SJCRH30 (cell line): ENCODE measurements at regions not wholly inside any gene's neighbourhood (a gene's known extent, or its start where the extent isn't known, plus 50 kb on each side); places are given as distances from the start of the nearest gene placed in this dataset.
A peak's percentile ranks its signal among the peaks of the same experiment; 100 is the strongest.

ENCODE experiments used
- DNase-seq, 2 experiments: peaks; one replicate each; pipeline ENCODE4 v3.0.0-alpha.2; 2015 to 2020
- H3K27ac ChIP-seq: fragments of 250-450 bp; sonication (Bioruptor Pico); 2 replicates; pipeline ENCODE4 v1.5.1; 2020; ENCODE audit warnings: mild to moderate bottlenecking, moderate library complexity
- H3K27me3 ChIP-seq: fragments of 250-450 bp; sonication (Bioruptor Pico); 2 replicates; pipeline ENCODE4 v1.5.1; 2020; ENCODE audit warnings: mild to moderate bottlenecking, moderate library complexity
- H3K36me3 ChIP-seq: fragments of 250-450 bp; sonication (Bioruptor Pico); 2 replicates; pipeline ENCODE4 v1.5.1; 2020; ENCODE audit warnings: mild to moderate bottlenecking, moderate library complexity
- H3K4me1 ChIP-seq: fragments of 250-450 bp; sonication (Bioruptor Pico); 2 replicates; pipeline ENCODE4 v1.5.1; 2020; ENCODE audit warnings: mild to moderate bottlenecking, moderate library complexity
- H3K4me3 ChIP-seq: fragments of 250-450 bp; sonication (Bioruptor Pico); 2 replicates; pipeline ENCODE4 v1.5.1; 2020; ENCODE audit warnings: mild to moderate bottlenecking, moderate library complexity
- H3K9me3 ChIP-seq: fragments of 250-450 bp; sonication (Bioruptor Pico); replicated peaks from 2 replicates; pipeline ENCODE4 v1.5.1; 2020; ENCODE audit warnings: mild to moderate bottlenecking, moderate library complexity

DNA sequence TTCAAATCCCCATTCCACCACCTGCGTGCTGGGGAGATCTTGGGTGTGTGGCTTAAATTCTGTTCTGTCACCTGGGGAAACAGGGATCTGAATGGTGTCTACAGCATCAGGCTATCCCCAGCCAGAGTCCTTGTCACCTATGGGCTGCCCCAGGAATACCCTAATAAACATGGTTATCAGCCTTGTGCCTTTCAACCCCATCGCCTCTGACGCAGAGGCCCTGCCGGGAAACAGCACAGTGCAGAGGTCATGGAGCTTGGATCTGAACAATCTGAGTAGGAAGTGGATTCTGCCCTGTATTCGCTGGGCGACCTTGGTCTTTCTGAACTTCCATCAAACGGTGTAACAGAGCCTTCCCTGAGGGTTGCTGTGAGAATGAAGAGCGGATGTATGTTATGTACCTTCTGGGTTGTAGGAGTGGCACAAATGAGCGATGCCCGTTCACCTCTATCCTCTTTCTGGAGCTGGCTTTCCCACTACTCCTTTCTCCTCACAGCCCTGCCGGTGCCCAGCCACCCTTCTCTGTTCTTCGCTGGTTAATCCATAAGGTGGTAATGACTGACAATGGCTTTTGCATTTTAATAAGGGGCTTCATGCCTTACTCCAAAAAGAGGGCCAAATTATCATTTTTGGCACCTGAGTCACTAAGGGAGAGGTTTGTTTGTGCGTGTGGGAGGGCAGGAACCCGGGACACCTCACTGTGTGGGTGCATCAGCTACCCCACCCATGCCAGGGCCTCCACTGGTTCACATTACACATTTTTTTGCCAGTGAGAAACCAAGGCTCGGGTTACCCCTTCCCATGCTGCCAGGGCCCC is 256.5 kb downstream of the MYCN start:
- Histone ChIP-seq H3K27me3 (no peaks in the 10 kb centered on the region), H3K4me3 (no peak overlapping the region), H3K36me3 (no peaks in the 10 kb centered on the region), H3K27ac (peak overlapping the region; percentile 58), H3K9me3 (peaks cover 3% of the 10 kb centered on the region), H3K4me1 (peaks cover 20% of the 10 kb centered on the region)
- no peak for DNase-seq

- Histone ChIP-seq H3K27me3 (no peaks in the 10 kb centered on the region), H3K4me3 (no peak overlapping the region), H3K36me3 (no peaks in the 10 kb centered on the region), H3K27ac (no peak overlapping the region), H3K9me3 (peaks cover 3% of the 10 kb centered on the region), H3K4me1 (peaks cover 19% of the 10 kb centered on the region)
- no peak for DNase-seq
These were observed 255.3 kb downstream of the MYCN start for GRCh38 chr2:16195681-16196070.

DNA sequence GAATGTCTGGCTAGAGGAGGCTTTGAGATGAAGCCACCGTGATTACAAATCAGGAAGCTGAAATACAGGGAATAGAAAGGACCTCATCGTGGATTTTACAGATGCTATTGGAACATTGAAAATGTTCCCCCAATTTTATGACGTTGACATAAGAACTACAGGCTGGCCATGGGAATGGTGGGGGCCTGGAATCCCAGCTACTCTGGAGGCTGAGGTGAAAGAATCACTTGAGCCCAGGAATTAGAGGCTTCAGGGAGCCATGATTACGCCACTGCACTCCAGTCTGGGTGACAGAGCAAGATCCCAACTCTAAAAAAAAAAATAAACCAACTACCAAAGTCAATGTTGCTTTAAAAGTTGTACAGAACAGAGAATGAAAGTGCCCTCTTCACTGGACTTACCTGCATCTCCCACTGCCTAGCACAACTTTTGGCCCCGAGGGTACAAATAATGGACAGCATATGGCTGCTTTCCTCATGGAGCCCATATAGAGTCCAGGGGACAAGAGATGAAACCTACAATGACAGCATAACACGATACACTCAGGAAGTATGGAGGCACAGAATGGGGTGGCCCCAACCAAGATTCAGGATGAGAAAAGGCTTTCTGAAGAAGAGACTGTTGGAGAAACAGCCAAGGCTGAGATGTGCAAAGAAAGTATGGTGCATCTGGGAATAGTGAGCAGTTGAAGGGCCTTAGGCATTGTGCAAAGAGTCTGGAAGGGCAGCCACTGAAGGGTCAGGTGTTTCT is 254.8 kb downstream of the MYCN start:
- Histone ChIP-seq H3K9me3 (peaks cover 3% of the 10 kb centered on the region), H3K4me1 (peaks cover 19% of the 10 kb centered on the region), H3K27me3 (no peaks in the 10 kb centered on the region), H3K36me3 (no peaks in the 10 kb centered on the region), H3K27ac (no peak overlapping the region), H3K4me3 (no peak overlapping the region)
- no peak for DNase-seq

DNA sequence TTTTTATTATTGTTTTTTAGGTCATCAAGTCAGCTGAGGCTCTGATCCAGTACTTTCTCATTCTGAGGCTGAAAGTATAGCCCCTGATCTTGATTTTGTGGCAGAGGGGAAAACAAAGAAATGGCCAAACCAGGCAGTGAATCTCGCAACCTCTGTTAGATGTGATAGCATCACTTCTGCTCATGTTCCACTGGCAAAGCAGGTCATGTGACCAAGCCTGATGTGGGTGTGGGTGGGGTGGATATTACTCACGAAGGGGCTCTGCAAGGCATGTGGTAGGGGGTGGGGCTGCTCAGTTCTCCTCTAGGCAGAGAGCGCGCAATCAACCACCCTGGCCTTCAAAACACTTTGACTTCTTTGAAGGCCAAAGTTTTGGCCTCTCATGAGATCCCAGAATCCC is 254.2 kb downstream of the MYCN start:
- H3K9me3 ChIP-seq: peaks cover 3% of the 10 kb centered on the region
- no peak overlapping the region for H3K27ac ChIP-seq
- peaks cover 19% of the 10 kb centered on the region for H3K4me1 ChIP-seq
- no peaks in the 10 kb centered on the region for H3K36me3 ChIP-seq
- H3K27me3 ChIP-seq: no peaks in the 10 kb centered on the region
- no peak overlapping the region for H3K4me3 ChIP-seq
- DNase-seq: no peak

DNA sequence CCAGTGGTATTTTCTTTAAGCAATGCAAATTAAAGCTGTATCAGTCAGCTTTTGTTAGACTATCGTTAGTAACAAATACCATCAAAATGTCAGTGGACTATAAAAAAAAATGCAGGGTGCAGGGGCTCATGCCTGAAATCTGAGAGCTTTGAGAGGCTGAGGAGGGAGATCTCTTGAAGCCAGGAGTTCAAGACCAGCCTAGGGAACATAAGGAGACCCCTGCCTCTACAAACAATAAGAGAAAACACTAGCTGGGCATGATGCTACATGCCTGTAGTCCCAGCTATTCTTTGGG is 253.7 kb downstream of the MYCN start:
- Histone ChIP-seq H3K27ac (no peak overlapping the region), H3K36me3 (no peaks in the 10 kb centered on the region), H3K9me3 (peaks cover 3% of the 10 kb centered on the region), H3K27me3 (no peaks in the 10 kb centered on the region), H3K4me1 (peaks cover 19% of the 10 kb centered on the region), H3K4me3 (no peak overlapping the region)
- no peak for DNase-seq

DNA sequence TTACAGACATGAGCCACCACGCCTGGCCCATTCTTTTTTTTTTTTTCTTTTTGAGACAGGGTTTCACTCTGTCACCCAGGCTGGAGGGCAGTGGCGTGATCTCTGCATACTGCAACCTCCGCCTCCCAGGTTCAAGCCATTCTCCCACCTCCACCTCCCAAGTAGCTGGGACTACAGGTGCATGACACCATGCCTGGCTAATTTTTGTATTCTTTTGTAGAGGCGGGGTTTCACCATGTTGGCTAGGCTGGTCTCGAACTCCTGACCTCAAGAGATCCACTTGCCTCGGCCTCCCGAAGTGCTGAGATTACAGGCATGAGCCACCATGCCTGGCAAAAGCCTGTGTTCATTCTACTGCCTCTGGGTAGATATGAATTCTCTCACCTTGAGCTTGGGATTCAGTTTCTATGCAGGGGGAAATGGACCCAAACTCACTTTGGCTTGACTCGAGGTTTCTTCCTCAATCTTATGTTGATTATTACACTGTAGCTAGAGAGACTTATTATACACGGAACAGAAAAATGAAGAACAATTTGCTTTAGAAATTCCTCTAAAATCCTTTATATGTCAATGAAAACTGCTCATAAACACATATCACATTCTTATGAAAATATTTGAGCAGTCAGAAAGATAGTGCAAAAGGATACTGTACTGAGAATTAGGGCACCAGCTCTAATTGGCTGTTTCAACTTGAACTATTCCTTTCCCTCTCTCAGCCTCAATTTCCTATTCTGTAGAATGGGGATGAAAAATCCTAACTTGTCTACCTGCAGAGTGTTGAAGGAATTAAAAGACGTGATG is 252.3 kb downstream of the MYCN start:
- Histone ChIP-seq H3K4me1 (peaks cover 11% of the 10 kb centered on the region), H3K27me3 (no peaks in the 10 kb centered on the region), H3K27ac (no peak overlapping the region), H3K4me3 (no peak overlapping the region), H3K36me3 (no peaks in the 10 kb centered on the region), H3K9me3 (peaks cover 3% of the 10 kb centered on the region)
- no peak for DNase-seq

DNA sequence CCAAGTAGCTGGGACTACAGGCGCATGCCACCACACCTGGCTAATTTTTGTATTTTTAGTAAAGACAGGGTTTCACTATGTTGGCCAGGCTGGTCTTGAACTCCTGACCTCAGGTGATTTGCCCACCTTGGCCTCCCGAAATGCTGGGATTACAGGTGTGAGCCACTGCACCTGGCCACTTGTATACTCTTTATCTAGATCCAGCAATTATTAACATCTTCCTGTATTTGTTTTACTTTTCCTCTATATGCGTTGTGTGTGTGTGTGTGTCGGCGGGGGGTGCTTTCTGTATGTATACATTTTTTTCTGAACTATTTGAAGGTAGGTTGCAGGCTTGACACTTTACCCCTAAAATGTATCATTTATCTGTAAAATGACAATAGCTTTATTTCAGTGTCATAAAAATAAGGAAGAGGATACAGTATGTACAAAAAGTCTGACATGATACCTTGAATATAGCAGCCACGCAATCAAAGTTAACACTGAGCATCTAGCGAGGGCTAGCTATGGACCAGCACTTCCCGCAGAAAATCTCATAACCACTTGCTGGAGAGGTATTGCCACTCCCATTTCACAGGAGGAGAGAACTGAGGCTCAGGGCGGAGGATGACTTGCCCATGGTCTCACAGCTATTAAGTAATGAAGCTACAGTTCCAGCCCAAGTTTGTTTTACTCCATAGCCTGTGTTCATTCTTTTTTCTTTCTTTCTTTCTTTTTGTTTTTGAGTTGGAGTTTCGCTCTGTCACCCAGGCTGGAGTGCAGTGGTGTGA is 251.3 kb downstream of the MYCN start:
- Histone ChIP-seq H3K4me1 (peaks cover under 1% of the 10 kb centered on the region; the same call in 1 of the 2 replicates), H3K27ac (no peak overlapping the region), H3K36me3 (no peaks in the 10 kb centered on the region), H3K27me3 (no peaks in the 10 kb centered on the region), H3K9me3 (peaks cover 3% of the 10 kb centered on the region), H3K4me3 (no peak overlapping the region)
- DNase-seq: no peak

DNA sequence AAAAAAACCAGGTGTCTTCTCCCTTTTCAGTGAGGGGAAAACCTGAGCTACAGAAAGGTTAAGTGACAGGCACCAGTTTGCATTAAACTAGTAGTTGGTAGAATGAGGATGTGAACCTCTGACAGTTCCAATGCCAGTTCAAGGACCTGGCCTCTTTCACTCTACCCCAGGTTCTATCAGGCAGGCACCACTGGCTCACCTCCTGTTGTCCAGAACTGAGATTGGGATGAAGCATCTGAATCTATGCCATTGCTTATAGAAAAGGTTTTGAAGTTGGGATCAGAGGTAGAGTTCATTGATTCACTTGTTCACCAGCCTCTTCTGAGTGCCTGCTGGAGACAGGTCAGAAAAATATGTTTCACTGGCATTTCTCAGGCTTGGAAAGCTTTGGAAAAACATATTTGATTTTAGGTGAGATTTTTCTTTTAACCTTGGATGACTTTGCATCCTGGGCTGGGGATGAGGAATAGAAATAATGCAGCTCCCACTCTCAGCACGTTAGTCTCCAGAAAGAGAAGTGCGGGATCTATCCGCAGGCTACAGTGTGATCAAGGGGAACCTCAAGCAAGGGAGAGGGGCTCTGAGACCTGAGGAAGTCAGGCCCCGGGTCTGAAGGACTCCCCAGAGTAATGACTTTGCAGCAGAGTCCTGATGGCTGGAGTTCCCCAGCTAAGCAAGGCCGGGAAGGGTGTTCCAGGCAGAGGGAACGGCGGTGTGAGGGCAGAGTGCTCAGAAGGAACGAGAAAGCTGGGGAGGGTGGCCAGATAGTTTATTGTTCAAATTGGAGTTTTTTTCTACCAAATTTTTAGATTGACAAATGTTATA is 250.3 kb downstream of the MYCN start:
- H3K4me3 ChIP-seq: no peak overlapping the region
- peaks cover 3% of the 10 kb centered on the region for H3K9me3 ChIP-seq
- DNase-seq: no peak
- H3K27ac ChIP-seq: no peak overlapping the region
- H3K36me3 ChIP-seq: no peaks in the 10 kb centered on the region
- H3K27me3 ChIP-seq: no peaks in the 10 kb centered on the region
- H3K4me1 ChIP-seq: no peaks in the 10 kb centered on the region

GRCh38 chr2:16189836-16190160 is 249.4 kb downstream of the MYCN start:
- Histone ChIP-seq H3K27ac (no peak overlapping the region), H3K9me3 (peaks cover 3% of the 10 kb centered on the region)

DNA sequence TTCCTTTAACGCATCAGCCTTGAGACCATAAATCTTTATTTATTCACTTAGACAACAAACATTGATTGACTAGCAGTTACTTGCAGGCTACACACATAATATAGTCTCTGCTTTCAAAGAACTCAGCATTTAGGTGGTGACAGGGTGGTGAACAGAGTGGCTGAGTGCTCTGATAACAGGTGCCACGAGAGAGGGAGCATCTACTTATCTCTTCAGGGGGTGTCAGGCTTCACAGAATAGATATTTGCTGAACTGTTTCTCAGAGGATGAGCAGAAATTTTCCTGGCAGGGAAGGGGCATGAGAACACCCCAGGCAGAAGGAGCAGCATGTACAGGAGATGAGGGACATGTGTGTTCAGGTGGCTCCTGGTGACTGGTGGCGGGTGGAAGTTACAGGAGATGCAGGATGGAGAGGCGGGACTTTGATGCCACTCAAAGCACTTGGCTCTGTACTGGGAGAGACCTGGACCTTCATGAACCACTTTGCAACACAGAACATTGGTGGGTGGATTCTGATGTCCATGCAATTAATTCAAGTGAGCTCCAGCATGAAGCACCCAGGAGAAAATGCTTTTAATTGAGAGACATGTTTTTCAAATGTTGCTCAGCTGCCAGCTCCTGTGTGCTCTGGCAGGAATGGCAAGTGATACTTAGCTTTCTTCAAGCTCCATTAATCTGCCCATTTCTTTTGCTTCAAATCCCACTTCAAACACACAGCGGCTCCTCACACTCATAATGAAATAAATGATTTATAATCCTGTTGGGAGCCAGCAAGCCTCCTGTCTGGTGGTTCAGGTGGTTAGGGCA is 248.9 kb downstream of the MYCN start:
- Histone ChIP-seq H3K36me3 (no peaks in the 10 kb centered on the region), H3K27me3 (no peaks in the 10 kb centered on the region), H3K9me3 (peaks cover 3% of the 10 kb centered on the region), H3K4me1 (no peaks in the 10 kb centered on the region), H3K4me3 (no peak overlapping the region), H3K27ac (no peak overlapping the region)
- DNase-seq: no peak

More at GRCh38 chr2:16189836-16190160, 249.4 kb downstream of the MYCN start:
- Histone ChIP-seq H3K36me3 (no peaks in the 10 kb centered on the region), H3K4me3 (no peak overlapping the region), H3K27me3 (no peaks in the 10 kb centered on the region), H3K4me1 (no peaks in the 10 kb centered on the region)
- no peak for DNase-seq

- H3K27me3 ChIP-seq: no peaks in the 10 kb centered on the region
- no peak overlapping the region for H3K27ac ChIP-seq
- H3K36me3 ChIP-seq: no peaks in the 10 kb centered on the region
- no peak for DNase-seq
- no peaks in the 10 kb centered on the region for H3K4me1 ChIP-seq
- no peaks in the 10 kb centered on the region for H3K9me3 ChIP-seq
- no peak overlapping the region for H3K4me3 ChIP-seq
These were observed 248.0 kb downstream of the MYCN start for GRCh38 chr2:16188261-16188890.

- no peaks in the 10 kb centered on the region for H3K4me1 ChIP-seq
- H3K36me3 ChIP-seq: no peaks in the 10 kb centered on the region
- no peak for DNase-seq
- H3K27ac ChIP-seq: no peak overlapping the region
- no peaks in the 10 kb centered on the region for H3K27me3 ChIP-seq
- H3K4me3 ChIP-seq: no peak overlapping the region
- H3K9me3 ChIP-seq: no peaks in the 10 kb centered on the region
These were observed 247.1 kb downstream of the MYCN start for GRCh38 chr2:16187482-16187817.
